Panc1 (cell line): ENCODE measurements at regions not wholly inside any gene's neighbourhood (a gene's known extent, or its start where the extent isn't known, plus 50 kb on each side); places are given as distances from the start of the nearest gene placed in this dataset.

Experiments
- ATAC-seq: fragments of 200-7000 bp; cut with Tn5 transposase; 2 replicates; pipeline ENCODE4 v1.9.1; 2020; ENCODE audit warnings: mild to moderate bottlenecking, moderate library complexity
- BruUV-seq: library from RNA; stranded (reverse); fragments of 400-500 nt; replicated peaks from 2 replicates; lab custom pipeline; 2021; lab: Mats Ljungman, UMichigan
- CTCF ChIA-PET: fragments of 300-600 bp; sonication (Branson Sonifier 250); formaldehyde crosslinking; loops from one replicate; lab custom pipeline; 2022; ENCODE audit warnings: antibody characterized with exemption; lab: Charles Lee
- POLR2A ChIA-PET: fragments of 300-600 bp; sonication (Branson Sonifier 250); formaldehyde crosslinking; loops from one replicate; lab custom pipeline; 2022; ENCODE audit warnings: antibody characterized with exemption; lab: Charles Lee
- DNase-seq: peaks from one replicate; pipeline ENCODE4 v3.0.0-alpha.2; 2010; ENCODE audit warnings: low read depth, low spot score
- H3K27ac ChIP-seq: 2 replicates; pipeline ENCODE4 v1.5.1; 2011; ENCODE audit warnings: mild to moderate bottlenecking, low read length, inconsistent platforms
- H3K27me3 ChIP-seq: fragments of 200-500 bp; sonication (Bioruptor generic); 2 replicates; pipeline ENCODE4 v1.6.0; 2014; ENCODE audit warnings: low read length, inconsistent platforms; ENCODE audit not compliant: control insufficient read depth, insufficient read depth
- H3K36me3 ChIP-seq: fragments of 200-500 bp; sonication (Bioruptor generic); 2 replicates; pipeline ENCODE4 v1.5.1; 2014; ENCODE audit warnings: inconsistent platforms, mild to moderate bottlenecking, low read length, moderate library complexity; ENCODE audit not compliant: control insufficient read depth, insufficient read depth
- H3K4me1 ChIP-seq: 2 replicates; pipeline ENCODE4 v1.5.1; 2011; ENCODE audit warnings: inconsistent platforms, mild to moderate bottlenecking, low read length, moderate library complexity; ENCODE audit not compliant: control insufficient read depth, insufficient read depth
- H3K4me3 ChIP-seq, 2 experiments: 2 replicates each; pipeline ENCODE4 v1.5.1; 2011 to 2012; ENCODE audit warnings: low read depth in 2 of 2, low read length in 2 of 2, mild to moderate bottlenecking in 2 of 2, inconsistent platforms in 1 of 2, moderate library complexity in 1 of 2
- H3K9me3 ChIP-seq: fragments of 200-500 bp; sonication (Bioruptor generic); 2 replicates; pipeline ENCODE4 v1.5.1; 2014; ENCODE audit warnings: low read depth, mild to moderate bottlenecking, inconsistent platforms, low read length, moderate library complexity; ENCODE audit not compliant: control insufficient read depth, insufficient read depth
- CTCF ChIP-seq: fragments of 450-650 bp; IDR thresholded peaks from 2 replicates; pipeline ENCODE4 v1.5.1; 2017; ENCODE audit warnings: mild to moderate bottlenecking
- POLR2AphosphoS5 ChIP-seq: IDR thresholded peaks from 2 replicates; pipeline ENCODE4 v1.6.1; 2012; ENCODE audit warnings: mild to moderate bottlenecking, low read depth, low read length, moderate library complexity
- SIN3A ChIP-seq: IDR thresholded peaks from 2 replicates; pipeline ENCODE4 v1.6.1; 2012; ENCODE audit warnings: low read depth, mild to moderate bottlenecking, low read length, moderate library complexity, borderline replicate concordance; ENCODE audit not compliant: insufficient read depth
- TCF7L2 ChIP-seq: IDR thresholded peaks from 2 replicates; pipeline ENCODE4 v1.6.1; 2011; ENCODE audit warnings: mild to moderate bottlenecking, low read depth, low read length, inconsistent platforms
- in situ Hi-C: cut with HindIII; loops from 2 replicates; pipeline ENCODE4 v1.10.0; 2016; ENCODE audit warnings: low sequenced_read_pairs, low pct_unique_long_range_greater_than_20kb
- intact Hi-C: fragments of 100-400 bp; cut with micrococcal nuclease; formaldehyde crosslinking; loops from one replicate; pipeline ENCODE4 v1.10.0; 2022; ENCODE audit not compliant: unreplicated experiment
- TF ChIP-seq, protein P1 (sequence below), 2 experiments: IDR thresholded peaks; 2 replicates each; pipeline ENCODE4 v1.6.1; 2011 to 2012; ENCODE audit warnings: low read depth in 2 of 2, control low read depth in 1 of 2, low read length in 1 of 2, mild to moderate bottlenecking in 1 of 2, moderate library complexity in 1 of 2; ENCODE audit not compliant: insufficient read depth in 1 of 2

DNA sequence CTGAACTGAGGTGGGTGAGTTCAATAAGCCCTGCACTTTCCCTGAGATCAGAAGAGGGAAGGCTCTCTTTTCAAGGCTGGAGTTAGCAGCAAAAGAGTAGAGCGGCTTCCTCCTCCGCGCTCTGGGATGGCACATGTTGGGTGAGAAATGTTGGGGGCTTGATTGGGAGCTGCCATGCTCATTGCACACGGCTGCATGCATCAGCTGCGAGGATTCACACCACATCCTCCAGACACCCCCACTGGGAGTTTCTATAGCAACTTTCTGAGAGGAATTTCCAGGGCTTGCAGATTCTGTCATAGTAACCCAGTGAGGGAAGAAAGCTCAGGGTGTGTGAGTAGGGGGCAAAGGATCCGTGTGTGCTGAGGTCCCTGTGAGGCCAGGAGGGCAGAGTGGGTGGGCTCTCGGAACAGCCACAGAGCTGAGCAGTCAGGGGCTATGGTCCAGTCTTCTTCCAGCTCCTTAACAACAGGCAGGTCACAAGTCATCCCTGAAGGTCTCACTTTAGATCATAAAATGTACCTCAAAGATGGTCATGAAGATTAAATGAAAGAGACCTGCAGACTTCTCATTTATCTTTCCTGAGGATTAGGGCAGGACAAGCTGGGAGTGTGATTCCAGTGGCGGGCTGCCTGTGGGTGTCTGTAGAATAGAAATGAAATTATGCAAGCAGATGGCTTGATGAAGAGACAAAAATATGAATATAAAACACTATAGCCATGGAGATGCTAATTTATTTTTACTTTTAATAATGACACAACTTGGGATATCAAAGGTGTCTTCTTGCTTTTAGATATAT, 75.7 kb upstream of the CHRNA7 start:
- intact Hi-C loops = no loop called here
- in situ Hi-C loops = no loop called here
- no peak for TF ChIP-seq SIN3A
- TF ChIP-seq POLR2AphosphoS5 = no peak
- TF ChIP-seq TCF7L2 = no peak
- TF ChIP-seq, protein P1, sequence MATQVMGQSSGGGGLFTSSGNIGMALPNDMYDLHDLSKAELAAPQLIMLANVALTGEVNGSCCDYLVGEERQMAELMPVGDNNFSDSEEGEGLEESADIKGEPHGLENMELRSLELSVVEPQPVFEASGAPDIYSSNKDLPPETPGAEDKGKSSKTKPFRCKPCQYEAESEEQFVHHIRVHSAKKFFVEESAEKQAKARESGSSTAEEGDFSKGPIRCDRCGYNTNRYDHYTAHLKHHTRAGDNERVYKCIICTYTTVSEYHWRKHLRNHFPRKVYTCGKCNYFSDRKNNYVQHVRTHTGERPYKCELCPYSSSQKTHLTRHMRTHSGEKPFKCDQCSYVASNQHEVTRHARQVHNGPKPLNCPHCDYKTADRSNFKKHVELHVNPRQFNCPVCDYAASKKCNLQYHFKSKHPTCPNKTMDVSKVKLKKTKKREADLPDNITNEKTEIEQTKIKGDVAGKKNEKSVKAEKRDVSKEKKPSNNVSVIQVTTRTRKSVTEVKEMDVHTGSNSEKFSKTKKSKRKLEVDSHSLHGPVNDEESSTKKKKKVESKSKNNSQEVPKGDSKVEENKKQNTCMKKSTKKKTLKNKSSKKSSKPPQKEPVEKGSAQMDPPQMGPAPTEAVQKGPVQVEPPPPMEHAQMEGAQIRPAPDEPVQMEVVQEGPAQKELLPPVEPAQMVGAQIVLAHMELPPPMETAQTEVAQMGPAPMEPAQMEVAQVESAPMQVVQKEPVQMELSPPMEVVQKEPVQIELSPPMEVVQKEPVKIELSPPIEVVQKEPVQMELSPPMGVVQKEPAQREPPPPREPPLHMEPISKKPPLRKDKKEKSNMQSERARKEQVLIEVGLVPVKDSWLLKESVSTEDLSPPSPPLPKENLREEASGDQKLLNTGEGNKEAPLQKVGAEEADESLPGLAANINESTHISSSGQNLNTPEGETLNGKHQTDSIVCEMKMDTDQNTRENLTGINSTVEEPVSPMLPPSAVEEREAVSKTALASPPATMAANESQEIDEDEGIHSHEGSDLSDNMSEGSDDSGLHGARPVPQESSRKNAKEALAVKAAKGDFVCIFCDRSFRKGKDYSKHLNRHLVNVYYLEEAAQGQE (IDR thresholded peaks at IDR 0.05; ENCODE audit: insufficient read depth in 1 of 2, low read depth in 2 of 2, low read length in 1 of 2) = no peak
- no peak for TF ChIP-seq CTCF
- Histone ChIP-seq H3K27me3 (no peaks in the 10 kb centered on the region), H3K4me1 (no peaks in the 10 kb centered on the region), H3K4me3 (no peak overlapping the region), H3K9me3 (no peaks in the 10 kb centered on the region), H3K27ac (no peak overlapping the region), H3K36me3 (no peaks in the 10 kb centered on the region)
- POLR2A ChIA-PET = no interaction called here
- CTCF ChIA-PET = no interaction called here
- BruUV-seq = no TSS peak
- DNase-seq (no peak), ATAC-seq (no peak)

DNA sequence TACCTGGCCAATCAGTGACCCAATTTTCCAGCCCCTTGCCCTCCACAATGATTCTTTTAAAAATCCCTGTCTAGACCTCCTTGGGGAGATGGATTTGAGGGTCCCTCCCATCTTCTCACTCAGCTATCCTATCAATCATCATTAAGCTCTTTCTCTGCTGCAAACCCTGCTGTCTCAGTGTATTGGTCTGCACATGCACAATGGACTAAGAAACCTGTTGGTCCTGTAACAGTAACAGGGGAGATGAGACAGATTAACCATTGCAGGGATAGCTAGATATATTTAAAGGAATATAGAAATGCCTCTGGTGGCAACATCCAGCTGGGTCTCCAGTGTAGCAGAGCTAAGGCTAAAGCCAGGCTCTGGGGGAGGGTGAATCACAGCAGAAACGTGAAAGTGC, 74.6 kb upstream of the CHRNA7 start:
- CTCF ChIA-PET = no interaction called here
- intact Hi-C loops = no loop called here
- Histone ChIP-seq H3K4me3 (no peak overlapping the region), H3K36me3 (no peaks in the 10 kb centered on the region), H3K4me1 (no peaks in the 10 kb centered on the region), H3K27ac (no peak overlapping the region), H3K9me3 (no peaks in the 10 kb centered on the region), H3K27me3 (no peaks in the 10 kb centered on the region)
- ATAC-seq (no peak), DNase-seq (no peak)
- in situ Hi-C loops = no loop called here
- POLR2A ChIA-PET = no interaction called here
- TF ChIP-seq SIN3A (no peak), POLR2AphosphoS5 (no peak), CTCF (no peak), TCF7L2 (no peak)
- TF ChIP-seq, protein P1 (IDR thresholded peaks at IDR 0.05; ENCODE audit: insufficient read depth in 1 of 2, low read depth in 2 of 2, low read length in 1 of 2) = no peak
- no TSS peak for BruUV-seq
